Right hindlimb (tissue), 1 donor: ENCODE measurements at regions not wholly inside any gene's neighbourhood (a gene's known extent, or its start where the extent isn't known, plus 50 kb on each side); places are given as distances from the start of the nearest gene placed in this dataset.
"Not testable (repeated sequence)": the region's sequence is repeated elsewhere in the genome, so short reads cannot be mapped to it uniquely, and the experiment has no call there.

Source experiments
- DNase-seq: peaks from one replicate; pipeline ENCODE4 v3.0.0-alpha.2; 2018

DNA sequence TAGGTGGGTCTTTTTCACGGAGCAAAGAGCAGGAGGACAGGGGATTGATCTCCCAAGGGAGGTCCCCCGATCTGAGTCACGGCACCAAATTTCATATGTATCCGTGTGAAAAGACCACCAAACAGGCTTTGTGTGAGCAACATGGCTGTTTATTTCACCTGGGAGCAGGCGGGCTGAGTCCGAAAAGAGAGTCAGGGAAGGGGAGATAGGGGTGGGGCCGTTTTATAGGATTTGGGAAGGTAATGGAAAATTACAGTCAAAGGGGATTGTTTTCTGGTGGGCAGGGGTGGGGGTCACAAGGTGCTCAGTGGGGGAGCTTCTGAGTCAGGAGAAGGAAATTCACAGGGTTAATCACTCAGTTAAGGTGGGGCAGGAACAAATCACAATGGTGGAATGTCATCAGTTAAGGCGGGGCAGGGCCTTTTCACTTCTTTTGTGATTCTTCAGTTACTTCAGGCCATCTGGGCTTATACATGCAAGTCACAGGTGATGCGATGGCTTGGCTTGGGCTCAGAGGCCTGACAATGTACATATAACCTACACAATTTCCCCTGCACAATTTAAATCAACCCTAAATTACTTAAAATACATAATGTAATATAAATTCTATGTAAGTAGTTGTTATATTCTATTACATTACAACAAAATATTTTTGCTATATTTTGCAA is 921.3 kb upstream of the ALCAM start:
- not testable (repeated sequence) for DNase-seq

DNA sequence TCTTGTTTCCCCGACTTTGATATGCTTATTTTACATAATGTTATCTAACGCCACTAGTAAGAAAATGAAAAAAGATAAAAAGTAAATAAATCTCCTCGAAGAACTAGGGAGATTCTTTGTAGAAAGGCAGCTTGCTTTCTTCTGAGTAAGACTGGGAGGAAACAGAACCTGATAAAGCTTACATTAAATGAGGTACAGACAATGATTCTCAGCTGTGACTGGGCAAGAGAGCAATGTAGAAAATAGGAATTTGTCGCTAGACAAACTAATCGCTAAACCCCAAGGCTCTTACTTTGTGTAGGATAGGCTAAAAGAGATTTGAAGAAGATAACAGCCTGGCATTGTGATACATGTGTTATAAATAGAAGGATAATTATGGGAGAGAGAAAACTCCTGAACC is 919.0 kb upstream of the ALCAM start:
- DNase-seq, result no peak

DNA sequence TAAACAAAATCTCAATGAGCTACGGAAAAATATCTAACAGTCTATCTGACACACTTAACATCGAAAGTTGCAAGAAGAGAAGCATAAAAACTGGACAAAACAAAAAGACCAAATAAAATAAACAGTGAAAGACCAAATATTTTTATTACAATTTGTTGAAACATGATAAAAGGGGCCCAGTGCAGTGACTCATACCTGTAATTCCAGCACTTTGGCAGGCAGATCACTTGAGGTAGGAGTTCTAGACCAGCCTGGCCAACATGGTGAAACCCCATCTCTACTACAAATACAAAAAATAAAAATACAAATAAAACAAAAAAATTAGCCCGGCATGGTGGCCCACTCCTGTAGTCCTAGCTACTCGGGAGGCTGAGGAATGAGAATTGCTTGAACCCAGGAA is 914.0 kb upstream of the ALCAM start:
- no peak for DNase-seq

DNA sequence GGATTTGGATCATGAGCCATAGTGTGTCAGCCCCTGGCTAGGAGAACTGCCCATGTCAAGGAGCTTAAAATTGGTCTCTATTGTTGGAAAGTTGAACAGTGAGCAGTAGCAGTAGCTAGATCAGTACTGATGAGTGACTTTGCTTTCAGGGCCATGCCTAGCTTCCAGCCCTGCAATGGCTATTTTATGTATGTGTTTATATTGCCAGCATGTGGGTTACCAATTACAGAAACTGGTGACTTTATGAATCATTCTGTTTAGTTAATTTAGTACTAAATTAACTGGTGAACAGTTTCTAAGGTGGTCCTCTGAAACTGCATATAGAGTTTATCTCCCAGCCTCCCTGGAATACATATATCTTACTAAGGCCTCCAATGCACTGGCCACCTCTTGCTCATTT is 908.1 kb upstream of the ALCAM start:
- DNase-seq, result no peak

DNA sequence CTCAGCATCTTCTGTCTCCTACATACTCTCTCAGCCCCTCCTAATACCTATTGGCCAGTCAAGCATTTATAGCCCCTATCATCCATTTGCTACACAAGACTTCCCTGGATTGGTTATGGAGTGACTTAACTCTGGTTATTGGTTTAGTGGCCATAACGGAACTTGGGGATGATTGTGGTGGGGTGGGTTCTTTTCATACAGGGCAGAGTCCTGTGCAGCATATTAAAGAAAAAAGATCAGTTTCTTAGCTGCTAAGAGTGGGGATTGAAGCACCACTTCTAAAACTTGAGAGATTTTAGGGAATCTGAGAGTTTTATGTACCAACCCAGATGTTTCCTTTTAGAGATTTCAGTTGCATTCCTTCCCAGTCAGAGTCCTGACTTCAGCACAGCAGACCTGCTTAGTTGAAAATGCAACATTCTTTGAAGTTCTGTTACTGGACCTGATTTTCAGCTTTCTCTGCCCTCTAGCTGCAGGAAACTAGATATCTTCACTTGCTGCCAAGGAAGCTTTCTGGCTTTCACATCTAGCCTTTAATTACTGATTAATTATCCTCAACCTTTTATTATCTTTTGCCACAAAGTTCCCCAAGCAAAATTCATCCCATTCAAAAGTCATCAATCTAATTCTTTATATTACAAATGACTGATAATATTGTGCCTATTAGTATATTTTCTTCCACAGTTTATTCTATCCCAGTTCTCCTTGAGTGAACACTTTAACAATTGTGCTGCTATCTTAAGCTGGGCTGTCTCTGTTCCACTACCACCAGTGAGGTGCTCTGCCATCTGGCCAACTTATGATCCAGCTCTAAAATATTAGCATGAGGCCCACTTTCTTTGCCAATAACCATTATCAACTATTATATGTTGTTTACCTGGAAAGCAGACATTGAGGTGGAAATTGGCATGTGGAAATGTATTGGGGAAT is 906.0 kb upstream of the ALCAM start:
- no peak for DNase-seq

DNA sequence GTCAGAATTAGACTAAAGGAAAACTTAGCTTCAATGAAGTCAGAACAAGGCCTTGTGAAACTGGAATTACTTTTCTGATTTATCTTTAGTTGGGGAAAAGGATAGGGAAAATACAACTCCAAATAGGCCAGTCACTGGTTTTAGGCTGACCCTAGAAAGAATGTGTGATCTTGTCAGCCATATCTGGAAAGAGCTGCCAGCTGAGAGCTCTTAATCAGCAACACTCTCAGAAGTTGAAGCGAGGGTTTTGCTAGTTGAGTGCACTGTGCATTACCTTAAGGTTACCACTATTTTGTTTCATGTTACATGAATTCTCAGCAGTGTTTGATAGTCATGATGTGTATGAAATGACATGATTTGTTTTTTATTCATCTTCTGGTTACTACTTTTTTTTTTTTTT is 905.3 kb upstream of the ALCAM start:
- DNase-seq, result no peak

DNA sequence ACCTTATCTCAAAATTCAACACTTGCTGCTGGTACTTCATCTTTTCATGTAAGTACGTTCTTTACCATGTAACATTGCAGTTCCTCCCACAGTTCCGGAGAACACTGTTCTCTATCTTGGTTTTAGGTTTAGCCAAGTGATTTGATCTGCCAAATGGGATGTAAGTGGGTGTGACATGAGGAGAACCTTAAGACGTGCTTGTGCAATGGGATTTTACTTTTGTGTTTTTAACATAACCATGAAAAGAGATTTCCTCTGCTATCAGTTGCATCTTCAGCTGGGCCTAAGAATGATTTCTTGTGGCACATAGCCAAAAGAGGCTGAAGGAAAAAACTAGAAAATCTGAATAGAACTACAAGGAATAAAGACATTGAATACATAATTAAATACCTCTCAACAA is 894.5 kb upstream of the ALCAM start:
- DNase-seq, result no peak

DNA sequence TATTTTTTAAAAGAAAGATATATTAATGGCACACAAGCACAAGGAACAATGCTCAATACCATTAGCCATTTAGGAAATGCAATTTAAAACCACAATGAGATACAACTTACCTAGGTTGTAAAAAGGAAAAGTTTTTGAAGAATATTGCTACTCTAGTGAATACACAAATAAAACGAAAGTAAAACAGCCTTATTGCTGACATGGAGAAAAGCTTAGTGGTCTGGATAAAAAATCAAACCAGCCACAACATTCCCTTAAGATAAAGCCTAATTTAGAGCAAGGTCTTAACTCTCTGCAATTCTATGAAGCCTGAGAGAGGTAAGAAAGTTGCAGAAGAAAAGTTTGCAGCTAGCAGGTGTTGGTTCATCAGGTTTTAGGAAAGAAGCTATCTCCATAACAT is 892.7 kb upstream of the ALCAM start:
- no peak for DNase-seq

DNA sequence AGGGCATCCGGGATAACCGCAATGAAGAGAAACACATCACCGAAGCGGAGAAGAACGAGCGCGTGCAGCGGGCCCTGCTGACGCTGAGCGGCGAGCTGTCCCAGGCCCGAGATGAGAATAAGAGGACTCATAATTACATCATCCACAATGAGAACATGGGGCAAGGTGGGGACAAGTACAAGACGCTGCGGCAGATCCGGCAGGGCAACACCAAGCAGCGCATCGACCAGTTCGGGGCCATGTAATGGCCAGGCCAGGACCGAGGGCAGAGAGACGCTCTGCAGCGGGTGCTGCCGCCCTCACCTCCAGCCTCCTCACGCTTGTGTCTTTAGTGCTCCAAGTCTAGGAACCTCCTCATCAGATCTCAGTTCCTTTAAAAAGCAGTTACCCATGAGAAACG is 863.7 kb upstream of the ALCAM start:
- no peak for DNase-seq

DNA sequence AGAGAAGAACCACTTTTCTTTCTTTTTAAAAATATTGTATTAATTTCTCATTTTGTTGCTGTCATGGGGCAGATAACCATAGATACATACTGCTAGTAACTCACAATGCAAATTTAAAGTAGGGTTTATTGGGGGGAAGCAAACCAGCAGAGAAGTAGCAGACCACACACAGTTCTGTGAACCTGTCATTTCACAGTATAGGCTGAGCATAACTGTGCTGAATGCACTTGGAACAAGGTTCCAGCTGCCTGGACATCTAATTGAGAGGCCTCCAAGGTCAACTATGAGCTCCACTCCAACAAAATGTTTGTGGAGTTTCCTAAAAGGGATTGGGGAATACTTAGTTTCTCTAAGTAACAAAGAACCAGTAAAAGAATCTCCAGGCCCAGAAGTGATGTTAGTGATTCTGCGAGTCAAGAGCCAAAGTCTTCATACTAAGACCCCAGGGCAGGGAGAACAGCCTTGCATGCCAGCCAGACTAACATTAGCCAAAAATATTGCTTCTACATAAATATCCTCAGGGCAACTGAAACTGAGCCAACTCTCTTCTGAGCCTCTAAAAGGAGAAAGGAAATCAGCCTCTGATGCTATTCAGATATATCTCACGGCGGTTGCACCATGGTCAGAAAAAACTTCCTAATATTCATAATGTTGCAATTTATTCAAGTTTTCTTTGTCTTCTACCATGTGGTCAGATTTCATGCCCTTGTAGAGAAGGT is 856.4 kb upstream of the ALCAM start:
- no peak for DNase-seq

DNA sequence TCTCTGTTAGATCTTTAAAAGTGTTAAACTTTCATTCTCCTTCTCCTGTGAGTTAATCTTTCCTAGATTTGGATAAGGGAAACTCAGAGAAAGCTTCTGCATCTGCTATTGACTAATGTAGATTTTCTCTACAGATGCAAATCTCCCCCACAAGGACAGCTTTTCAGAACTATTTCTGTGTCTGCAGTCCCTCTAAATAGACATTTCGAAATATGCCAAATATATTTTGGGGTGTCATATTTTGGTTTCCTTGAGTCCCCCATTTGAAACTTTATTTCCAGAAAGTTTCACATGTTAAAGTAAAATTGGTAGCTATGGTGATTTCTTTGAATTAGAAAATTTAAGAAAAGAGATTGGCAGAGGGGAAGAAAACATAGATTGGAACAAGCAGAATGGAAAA is 852.3 kb upstream of the ALCAM start:
- no peak for DNase-seq

DNA sequence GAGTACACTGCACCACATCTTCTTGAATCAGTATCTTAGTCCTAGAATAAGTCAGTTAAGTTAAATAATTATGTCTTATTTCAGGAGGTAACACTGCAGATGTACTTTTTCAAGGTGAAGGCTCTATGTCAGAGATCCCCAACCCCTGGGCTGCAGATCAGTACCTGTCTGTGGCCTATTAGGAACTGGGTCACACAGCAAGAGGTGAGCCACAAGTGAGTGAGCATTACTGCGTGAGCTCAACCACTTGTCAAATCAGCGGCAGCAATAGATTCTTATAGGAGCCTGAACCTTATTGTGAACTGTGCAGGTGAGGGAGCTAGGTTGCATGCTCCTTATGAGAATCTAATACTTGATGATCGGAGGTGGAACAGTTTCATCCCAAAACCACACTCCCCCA is 851.9 kb upstream of the ALCAM start:
- no peak for DNase-seq

DNA sequence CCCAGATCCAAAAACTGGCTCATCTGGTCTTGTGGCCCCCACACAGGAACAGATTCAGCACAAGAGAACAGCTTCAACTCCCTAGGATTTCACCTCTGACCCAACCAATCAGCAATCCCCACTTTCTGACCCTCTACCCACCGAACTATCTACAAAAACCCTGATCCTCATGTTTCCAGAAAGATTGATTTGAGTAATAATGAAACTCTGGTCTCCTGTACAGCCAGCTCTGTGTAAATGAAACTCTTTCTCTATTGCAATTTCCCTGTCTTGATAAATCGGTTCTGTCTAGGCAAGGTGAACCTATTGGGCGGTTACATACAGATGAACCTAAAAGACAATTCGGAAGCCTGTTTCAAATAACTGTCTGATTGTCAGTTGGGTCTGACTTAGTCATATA is 847.6 kb upstream of the ALCAM start:
- DNase-seq, result no peak

DNA sequence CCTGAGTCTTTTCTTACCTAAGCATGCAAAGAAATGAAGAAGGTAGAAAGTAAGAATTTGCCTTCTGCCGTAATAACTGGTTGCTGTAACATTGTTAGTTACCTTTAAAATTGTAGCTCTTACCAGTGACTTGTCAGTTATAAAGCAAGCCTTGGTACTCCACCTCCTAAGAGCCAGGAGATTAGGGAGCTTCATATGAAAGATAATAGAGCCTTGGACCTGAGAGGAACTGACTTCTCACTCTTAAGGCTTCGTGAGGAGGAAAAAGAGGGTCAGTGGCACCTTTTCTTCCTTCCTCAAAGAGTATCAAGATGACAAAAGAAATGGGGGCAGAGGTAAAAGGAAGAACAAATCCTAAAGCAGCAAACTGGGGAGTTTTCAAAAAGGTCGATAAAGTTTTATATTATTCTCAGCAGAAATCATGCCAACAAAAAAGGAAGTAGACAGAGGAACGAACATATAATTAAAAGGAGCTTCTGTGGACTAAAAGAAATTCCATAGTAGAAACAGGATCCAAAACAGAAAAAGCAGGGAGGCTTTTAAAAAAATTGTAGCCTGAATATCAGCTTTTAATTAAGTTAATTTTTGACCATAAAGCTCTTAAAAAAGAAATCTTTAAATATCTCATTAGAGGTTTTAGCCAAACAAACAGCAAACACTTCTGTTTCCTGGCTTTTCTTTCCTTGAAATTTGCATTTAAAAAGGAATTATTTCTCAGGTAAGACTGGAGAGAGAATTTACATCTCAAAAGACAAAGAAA is 847.1 kb upstream of the ALCAM start:
- DNase-seq, result no peak

DNA sequence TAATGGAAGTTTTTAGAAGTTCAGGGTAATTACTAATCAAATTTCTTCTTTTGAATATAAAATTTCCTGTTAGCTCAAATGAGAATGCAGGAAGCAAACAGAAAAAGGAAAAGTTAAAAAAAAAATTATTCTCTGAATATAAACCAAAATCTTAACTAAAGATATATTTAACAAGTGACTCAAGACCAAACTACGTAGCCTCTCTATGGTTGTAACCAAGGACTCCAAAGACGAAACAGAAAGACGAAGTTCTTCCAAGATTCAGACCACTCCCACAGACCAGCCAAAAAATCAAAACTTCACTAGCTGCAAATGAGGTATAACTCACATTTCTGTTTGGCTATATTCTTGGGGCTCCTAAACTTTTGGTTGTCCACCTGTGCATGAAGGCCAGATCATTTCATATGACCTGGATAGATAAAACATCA is 846.5 kb upstream of the ALCAM start:
- no peak for DNase-seq

DNA sequence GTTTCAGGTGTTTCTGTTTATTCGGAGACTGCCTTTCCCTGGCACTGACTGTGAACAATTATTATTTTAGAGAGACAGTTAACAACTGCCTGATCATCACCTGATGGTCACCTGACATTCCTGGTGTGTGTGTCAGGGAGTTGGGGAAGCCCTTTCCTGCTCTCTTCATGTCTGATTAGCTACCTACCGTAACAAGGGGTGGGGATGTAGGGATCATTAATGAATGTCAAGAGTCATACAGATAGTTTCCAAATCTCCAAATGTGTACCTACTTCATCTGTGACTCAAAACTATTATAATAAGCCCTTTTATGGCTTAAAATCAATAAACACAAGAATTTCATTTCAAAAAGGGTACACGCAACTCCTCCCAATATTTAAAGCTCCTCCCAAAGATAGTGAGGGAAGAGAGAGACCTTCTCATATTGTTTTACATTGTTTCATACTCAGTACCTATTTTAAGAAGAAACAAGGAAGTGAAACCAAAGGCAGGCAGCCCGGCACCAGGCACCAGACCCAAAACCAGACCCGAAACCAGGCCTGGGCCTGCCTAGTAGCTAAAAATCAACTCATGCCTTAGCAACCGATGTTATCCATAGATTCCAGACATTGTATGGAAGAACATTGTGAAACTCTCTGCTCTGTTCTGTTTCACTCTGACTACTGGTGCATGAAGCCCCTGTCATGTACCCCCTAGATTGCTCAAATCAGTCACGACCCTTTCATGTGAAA is 844.9 kb upstream of the ALCAM start:
- DNase-seq, result no peak

DNA sequence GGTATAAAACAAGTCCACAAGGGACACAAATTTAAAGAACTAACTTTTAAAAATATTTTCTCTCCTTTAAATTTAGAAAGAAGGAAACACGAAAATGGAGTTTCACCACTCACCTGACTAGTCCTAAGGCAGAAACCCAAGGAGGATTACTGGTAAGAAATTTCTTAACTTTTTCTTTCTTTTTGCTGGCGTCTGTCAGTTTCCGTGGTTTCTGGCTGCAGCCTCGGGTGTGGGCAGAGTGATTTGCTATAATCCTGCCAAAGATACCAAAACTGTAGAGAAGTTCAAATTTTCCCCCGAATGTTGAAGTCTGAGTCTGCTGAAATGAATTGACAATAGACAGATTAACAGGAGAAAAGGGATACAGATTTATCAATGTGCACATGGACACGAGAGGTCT is 843.6 kb upstream of the ALCAM start:
- DNase-seq, result no peak

DNA sequence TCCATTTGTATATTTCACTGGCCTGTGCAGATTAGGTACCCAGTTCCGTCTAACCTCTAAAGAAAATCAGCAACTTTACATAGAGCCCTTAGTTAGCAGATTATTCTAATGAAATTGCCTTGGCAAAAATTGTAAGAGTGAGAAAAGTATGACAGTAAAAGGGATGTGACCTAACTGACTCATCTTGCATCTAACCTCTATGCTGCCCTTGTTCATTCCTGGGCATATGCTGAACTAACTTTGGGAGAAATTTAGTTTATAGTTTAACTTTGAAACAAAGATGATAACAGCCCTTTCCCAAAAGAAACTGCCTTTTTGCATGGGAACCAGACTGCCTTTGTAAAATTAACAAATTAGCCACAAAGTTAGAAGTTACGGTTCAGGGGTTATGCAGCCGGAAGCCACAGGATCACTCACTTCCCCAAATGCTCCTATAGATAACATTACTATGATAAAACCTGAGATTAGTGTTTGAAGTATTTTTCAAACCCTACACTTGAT is 839.8 kb upstream of the ALCAM start:
- no peak for DNase-seq

DNA sequence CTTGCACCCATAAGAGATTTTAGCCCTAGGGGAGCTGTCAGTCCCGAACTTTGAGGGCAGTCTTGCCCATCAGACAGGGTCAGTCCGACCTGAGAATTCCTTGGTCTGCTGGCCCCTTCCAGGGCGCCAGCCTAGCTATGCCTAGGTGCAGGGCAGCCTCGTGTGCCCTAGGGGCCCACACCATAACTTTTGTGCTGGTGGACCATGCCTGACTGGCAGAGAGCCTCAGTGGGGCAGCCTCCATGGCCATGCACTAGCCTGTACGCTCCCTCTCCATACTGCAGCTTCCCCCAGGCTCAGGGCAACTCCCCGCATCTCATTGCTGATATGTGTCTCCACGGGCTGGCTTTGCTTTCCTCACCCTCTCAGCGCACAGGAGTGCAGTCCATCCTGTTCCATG is 835.8 kb upstream of the ALCAM start:
- no peak for DNase-seq

DNA sequence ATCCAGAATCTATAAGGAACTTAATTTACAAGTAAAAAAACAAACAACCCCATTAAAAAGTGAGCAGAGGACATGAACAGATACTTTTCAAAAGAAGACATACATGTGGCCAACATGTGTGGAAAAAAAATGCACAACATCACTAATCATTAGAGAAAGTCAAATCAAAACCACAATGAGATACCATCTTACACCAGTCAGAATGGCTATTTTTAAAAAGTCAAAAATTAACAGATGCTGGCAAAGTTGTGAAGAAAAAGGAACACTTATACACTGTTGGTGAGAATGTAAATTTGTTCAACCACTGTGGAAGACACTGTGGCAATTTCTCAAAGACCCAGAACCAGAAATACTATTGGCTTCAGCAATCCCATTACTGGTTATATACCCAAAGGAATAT is 830.0 kb upstream of the ALCAM start:
- no peak for DNase-seq

DNA sequence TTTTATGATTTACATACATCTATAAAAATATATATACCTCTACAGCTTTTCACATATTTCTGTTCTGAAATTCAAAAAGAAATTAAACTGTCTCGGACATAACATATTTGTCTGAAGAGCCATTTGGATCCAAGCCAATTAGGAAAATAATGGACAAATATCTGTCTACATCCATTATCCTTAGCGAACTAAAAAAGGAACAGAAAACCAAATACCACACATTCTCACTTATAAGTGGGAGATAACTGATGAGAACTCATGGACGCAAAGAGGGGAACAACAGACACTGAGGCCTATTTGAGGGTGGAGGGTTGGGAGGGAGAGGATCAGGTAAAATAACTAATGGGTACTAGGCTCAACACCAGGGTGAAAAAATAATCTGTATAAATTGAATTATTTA is 829.4 kb upstream of the ALCAM start:
- DNase-seq, result no peak

DNA sequence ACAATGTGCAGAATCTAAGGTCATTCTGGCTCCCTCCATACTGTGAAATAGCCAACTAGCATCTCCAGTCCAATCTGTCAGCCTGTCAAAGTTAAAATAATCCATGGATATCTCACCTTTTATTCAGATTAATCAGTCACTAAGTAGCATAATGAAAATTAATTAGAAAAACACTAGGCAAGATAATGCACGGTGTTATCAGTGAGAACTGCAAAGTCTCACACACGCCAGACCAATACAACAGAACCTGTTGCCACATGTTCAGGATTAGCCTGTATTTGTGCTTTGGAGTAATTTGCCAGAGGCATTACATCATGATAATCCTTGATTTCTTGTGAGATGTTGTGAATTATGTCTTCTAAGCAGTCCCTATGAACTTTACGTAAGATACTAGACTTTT is 820.4 kb upstream of the ALCAM start:
- no peak for DNase-seq
